K562 (cell line): ENCODE measurements at regions not wholly inside any gene's neighbourhood (a gene's known extent, or its start where the extent isn't known, plus 50 kb on each side); places are given as distances from the start of the nearest gene placed in this dataset.

Experiments used
- ATAC-seq: fragments of 200-7000 bp; cut with Tn5 transposase; 3 replicates; pipeline ENCODE4 v1.9.1; 2020; ENCODE audit warnings: moderate library complexity
- BruUV-seq: library from RNA; stranded (reverse); fragments of 400-500 nt; replicated peaks from 2 replicates; lab custom pipeline; 2021; lab: Mats Ljungman, UMichigan
- CTCF ChIA-PET: fragments of 300-600 bp; formaldehyde crosslinking; extraction: SDS; loops from one replicate; lab custom pipeline; 2021; ENCODE audit warnings: low intra/inter-chr PET ratio; lab: Yijun Ruan, JAX
- POLR2A ChIA-PET: fragments of 300-600, 350-650 bp; sonication (Branson Sonifier 250); formaldehyde crosslinking; extraction: SDS; loops from one replicate; lab custom pipeline; 2021; ENCODE audit warnings: antibody characterized with exemption, inconsistent platforms; lab: Yijun Ruan, JAX
- DNase-seq, 4 experiments: peaks; one replicate each; pipeline versions ENCODE4 v3.0.0 to v3.0.0-alpha.2; 2011 to 2018; ENCODE audit warnings: low spot score in 3 of 4, mixed read lengths in 3 of 4; ENCODE audit errors: extremely low read depth in 1 of 4
- FAIRE-seq: peaks from 2 replicates; lab custom pipeline; 2011; peaks lifted over from hg19 to GRCh38; lab: Jason Lieb, UNC
- H2AFZ ChIP-seq: 2 replicates; pipeline ENCODE4 v1.6.0; 2011; ENCODE audit warnings: low read depth, low read length, control low read depth, inconsistent platforms
- H3K27ac ChIP-seq: fragments of 200-600 bp; 3 replicates; pipeline ENCODE4 v1.8.0; 2011; ENCODE audit warnings: low read depth, mild to moderate bottlenecking, control low read depth, inconsistent platforms, low read length, moderate library complexity, mixed read lengths; ENCODE audit errors: extremely low read depth
- H3K27me3 ChIP-seq, 2 experiments: fragments of 300-600 bp in 1 of 2; 2 replicates in 1 of 2; 3 replicates in 1 of 2; pipeline versions ENCODE4 v1.6.0 to v1.8.0; 2011; ENCODE audit warnings: inconsistent platforms in 2 of 2, low read length in 2 of 2, mild to moderate bottlenecking in 1 of 2, mixed read lengths in 1 of 2, moderate library complexity in 1 of 2; ENCODE audit not compliant: control insufficient read depth in 2 of 2, insufficient read depth in 2 of 2
- H3K36me3 ChIP-seq: fragments of 300-600 bp; 3 replicates; pipeline ENCODE4 v1.8.0; 2011; ENCODE audit warnings: mild to moderate bottlenecking, low read length, inconsistent platforms; ENCODE audit not compliant: control insufficient read depth, insufficient read depth
- H3K4me1 ChIP-seq, 2 experiments: fragments of 200-600 bp in 1 of 2; replicated peaks in 1 of 2; 2 replicates in 1 of 2; 3 replicates in 1 of 2; pipeline versions ENCODE4 v1.5.1 to v1.8.0; 2011; ENCODE audit warnings: inconsistent platforms in 2 of 2, low read length in 2 of 2, mild to moderate bottlenecking in 1 of 2, mixed read lengths in 1 of 2, moderate library complexity in 1 of 2; ENCODE audit not compliant: control insufficient read depth in 2 of 2, insufficient read depth in 2 of 2
- H3K4me2 ChIP-seq: 2 replicates; pipeline ENCODE4 v1.6.1; 2011; ENCODE audit warnings: low read length, control low read depth, inconsistent platforms, mixed read lengths; ENCODE audit not compliant: insufficient read depth
- H3K4me3 ChIP-seq: fragments of 200-600 bp; sonication (generic), shearing (Covaris generic); 2 replicates; pipeline ENCODE4 v1.5.1; 2016; ENCODE audit warnings: control low read depth, inconsistent platforms
- H3K79me2 ChIP-seq: fragments of 200-600 bp; 3 replicates; pipeline ENCODE4 v1.8.0; 2011; ENCODE audit warnings: low read length, inconsistent platforms; ENCODE audit not compliant: control insufficient read depth, insufficient read depth
- H3K9ac ChIP-seq, 2 experiments: 2 replicates each; pipeline versions ENCODE4 v1.6.0 to v1.6.1; 2011; ENCODE audit warnings: low read depth in 2 of 2, low read length in 2 of 2, control low read depth in 1 of 2, inconsistent platforms in 1 of 2, mild to moderate bottlenecking in 1 of 2, mixed read lengths in 1 of 2; ENCODE audit not compliant: insufficient read depth in 1 of 2
- H3K9me1 ChIP-seq: one replicate; pipeline ENCODE4 v1.6.0; 2011; ENCODE audit warnings: inconsistent platforms, mild to moderate bottlenecking, low read length, moderate library complexity; ENCODE audit not compliant: control insufficient read depth, insufficient read depth
- H3K9me3 ChIP-seq: replicated peaks from 2 replicates; pipeline ENCODE4 v1.5.1; 2011; ENCODE audit warnings: low read depth, low read length, inconsistent platforms; ENCODE audit not compliant: control insufficient read depth, insufficient read depth
- H4K20me1 ChIP-seq: replicated peaks from 2 replicates; pipeline ENCODE4 v1.6.1; 2011; ENCODE audit warnings: low read length, inconsistent platforms, mixed read lengths; ENCODE audit not compliant: control insufficient read depth, insufficient read depth
- CBX8 ChIP-seq: fragments of 200-600 bp; sonication (generic); IDR thresholded peaks from 2 replicates; pipeline ENCODE4 v1.6.1; 2012; ENCODE audit warnings: borderline replicate concordance, mixed run types, low read depth, mild to moderate bottlenecking, moderate library complexity, mixed read lengths, low read length, control low read depth, inconsistent platforms; ENCODE audit not compliant: poor library complexity, severe bottlenecking; ENCODE audit errors: extremely low read depth
- CXXC5 ChIP-seq: fragments of 250-450 bp; sonication (Bioruptor Pico); IDR thresholded peaks from 2 replicates; pipeline ENCODE4 v1.8.0; 2022; ENCODE audit warnings: inconsistent platforms, mild to moderate bottlenecking, moderate library complexity
- FOXP1 ChIP-seq: sonication (generic); formaldehyde crosslinking; IDR thresholded peaks from 2 replicates; pipeline ENCODE4 v1.8.0; 2022; ENCODE audit warnings: mild to moderate bottlenecking, missing genetic modification reagents
- MITF ChIP-seq: IDR thresholded peaks from 2 replicates; pipeline ENCODE4 v1.6.1; 2014; ENCODE audit warnings: antibody characterized with exemption
- PCBP1 ChIP-seq: fragments of 200-400 bp; formaldehyde crosslinking; IDR thresholded peaks from 2 replicates; pipeline ENCODE4 v1.6.1; 2018; ENCODE audit warnings: mild to moderate bottlenecking, low read depth, low read length; ENCODE audit not compliant: poor library complexity, severe bottlenecking
- TRIM25 ChIP-seq: fragments of 450-650 bp; IDR thresholded peaks from 2 replicates; pipeline ENCODE4 v1.7.0; 2016; ENCODE audit warnings: borderline replicate concordance
- ZC3H11A ChIP-seq: IDR thresholded peaks from 2 replicates; pipeline ENCODE4 v1.6.1; 2012; ENCODE audit warnings: low read depth, low read length, improper control_type of control experiment
- ZNF217 ChIP-seq: sonication (generic); formaldehyde crosslinking; IDR thresholded peaks from 2 replicates; pipeline ENCODE4 v1.8.0; 2022; ENCODE audit warnings: mild to moderate bottlenecking, missing genetic modification reagents
- WGBS: fragments of 100-300 bp; shearing (Covaris generic); methylation state at CpG from one replicate; pipeline ENCODE4 v1.1.6; 2016; ENCODE audit warnings: low coverage, mixed read lengths; ENCODE audit not compliant: insufficient coverage; ENCODE audit errors: missing lambda C conversion rate; 5-methylcytosine and 5-hydroxymethylcytosine counted together
- in situ Hi-C: fragments of 300-500 bp; cut with MboI; formaldehyde crosslinking; loops from 4 replicates; pipeline ENCODE4 v1.15.0; 2018; ENCODE audit warnings: inconsistent platforms, mixed read lengths
- intact Hi-C: fragments of 100-400 bp; cut with micrococcal nuclease; formaldehyde crosslinking; loops from 2 replicates; pipeline ENCODE4 v1.14.2; 2022

- intact Hi-C loops, result no loop called here
- no TSS peak for BruUV-seq
- Histone ChIP-seq H3K9me3 (no peaks in the 10 kb centered on the region), H3K9ac (no peak overlapping the region), H3K27ac (no peak overlapping the region), H4K20me1 (no peaks in the 10 kb centered on the region), H2AFZ (no peak overlapping the region), H3K4me1 (no peaks in the 10 kb centered on the region), H3K4me2 (no peak overlapping the region), H3K79me2 (no peaks in the 10 kb centered on the region), H3K36me3 (no peaks in the 10 kb centered on the region), H3K4me3 (no peak overlapping the region), H3K9me1 (no peaks in the 10 kb centered on the region), H3K27me3 (no peaks in the 10 kb centered on the region)
- 3% methylated on average over 2 of the region's 2 CpGs for WGBS
- DNase-seq, result no peak
- POLR2A ChIA-PET, result no interaction called here
- TF ChIP-seq PCBP1 (no peak), FOXP1 (CRISPR knock-in tag) (no peak), CXXC5 (CRISPR knock-in tag) (no peak), ZNF217 (CRISPR knock-in tag) (no peak), ZC3H11A (no peak), TRIM25 (no peak), CBX8 (no peak), MITF (no peak)
- in situ Hi-C loops, result no loop called here
- no peak for ATAC-seq
- CTCF ChIA-PET, result no interaction called here
- no peak for FAIRE-seq
Observed at GRCh38 chr9:108456903-108457302, 398.9 kb downstream of the ACTL7B start.
